MM.1S (cell line): ENCODE measurements at regions not wholly inside any gene's neighbourhood (a gene's known extent, or its start where the extent isn't known, plus 50 kb on each side); places are given as distances from the start of the nearest gene placed in this dataset.

Experiments
- DNase-seq: peaks from one replicate; pipeline ENCODE4 v3.0.0-alpha.2; 2015
- H2AFZ ChIP-seq: fragments of 300-600 bp; sonication (generic); 2 replicates; pipeline ENCODE4 v1.6.0; 2016; ENCODE audit warnings: antibody characterized with exemption, low read length
- H3F3A ChIP-seq: fragments of 300-600 bp; sonication (generic); 2 replicates; pipeline ENCODE4 v1.6.1; 2016; ENCODE audit warnings: mild to moderate bottlenecking, antibody characterized with exemption, low read length, moderate library complexity, mixed read lengths; ENCODE audit not compliant: insufficient read depth
- H3K27ac ChIP-seq: fragments of 300-600 bp; sonication (generic); 2 replicates; pipeline ENCODE4 v1.5.1; 2016; ENCODE audit warnings: mild to moderate bottlenecking, low read length
- H3K27me3 ChIP-seq: fragments of 300-600 bp; sonication (generic); replicated peaks from 2 replicates; pipeline ENCODE4 v1.6.0; 2016; ENCODE audit warnings: low read length; ENCODE audit not compliant: insufficient read depth
- H3K36me3 ChIP-seq: fragments of 300-600 bp; sonication (generic); replicated peaks from 2 replicates; pipeline ENCODE4 v1.6.1; 2016; ENCODE audit warnings: mild to moderate bottlenecking, low read length, mixed read lengths; ENCODE audit not compliant: insufficient read depth
- H3K4me1 ChIP-seq: fragments of 300-600 bp; sonication (generic); 2 replicates; pipeline ENCODE4 v1.6.1; 2016; ENCODE audit warnings: low read length, mixed read lengths
- H3K4me2 ChIP-seq: fragments of 300-600 bp; sonication (generic); 2 replicates; pipeline ENCODE4 v1.6.0; 2016; ENCODE audit warnings: low read depth, low read length
- H3K4me3 ChIP-seq: fragments of 300-600 bp; sonication (generic); 2 replicates; pipeline ENCODE4 v1.5.1; 2016; ENCODE audit warnings: low read length, mixed read lengths
- H3K79me2 ChIP-seq: fragments of 300-600 bp; sonication (generic); 2 replicates; pipeline ENCODE4 v1.6.1; 2016; ENCODE audit warnings: mixed run types, low read length, mixed read lengths
- H3K9ac ChIP-seq: fragments of 300-600 bp; sonication (generic); 2 replicates; pipeline ENCODE4 v1.6.1; 2016; ENCODE audit warnings: low read length, mixed read lengths
- H3K9me2 ChIP-seq: fragments of 300-600 bp; sonication (generic); replicated peaks from 2 replicates; pipeline ENCODE4 v1.6.1; 2016; ENCODE audit warnings: mild to moderate bottlenecking, low read length, mixed read lengths; ENCODE audit not compliant: insufficient read depth
- H3K9me3 ChIP-seq: fragments of 300-600 bp; sonication (generic); replicated peaks from 2 replicates; pipeline ENCODE4 v1.6.1; 2016; ENCODE audit warnings: mild to moderate bottlenecking, low read length, mixed read lengths; ENCODE audit not compliant: insufficient read depth
- H4K20me1 ChIP-seq: fragments of 300-600 bp; sonication (generic); 2 replicates; pipeline ENCODE4 v1.6.1; 2016; ENCODE audit warnings: mild to moderate bottlenecking, low read length, moderate library complexity, mixed read lengths; ENCODE audit not compliant: insufficient read depth
- EZH2 ChIP-seq: fragments of 300-600 bp; sonication (generic); optimal IDR thresholded peaks from 2 replicates; pipeline ENCODE3; 2017; ENCODE audit warnings: low read depth, mild to moderate bottlenecking, antibody characterized with exemption, low read length, mixed read lengths
- EZH2phosphoT487 ChIP-seq: fragments of 300-600 bp; sonication (generic); IDR thresholded peaks from 2 replicates; pipeline ENCODE4 v1.6.1; 2018; ENCODE audit warnings: antibody characterized with exemption, low read length
- TF ChIP-seq, protein P1 (sequence below): fragments of 300-600 bp; sonication (generic); IDR thresholded peaks from 2 replicates; pipeline ENCODE4 v1.5.1; 2016; ENCODE audit warnings: antibody characterized with exemption, low read length, mixed read lengths

DNA sequence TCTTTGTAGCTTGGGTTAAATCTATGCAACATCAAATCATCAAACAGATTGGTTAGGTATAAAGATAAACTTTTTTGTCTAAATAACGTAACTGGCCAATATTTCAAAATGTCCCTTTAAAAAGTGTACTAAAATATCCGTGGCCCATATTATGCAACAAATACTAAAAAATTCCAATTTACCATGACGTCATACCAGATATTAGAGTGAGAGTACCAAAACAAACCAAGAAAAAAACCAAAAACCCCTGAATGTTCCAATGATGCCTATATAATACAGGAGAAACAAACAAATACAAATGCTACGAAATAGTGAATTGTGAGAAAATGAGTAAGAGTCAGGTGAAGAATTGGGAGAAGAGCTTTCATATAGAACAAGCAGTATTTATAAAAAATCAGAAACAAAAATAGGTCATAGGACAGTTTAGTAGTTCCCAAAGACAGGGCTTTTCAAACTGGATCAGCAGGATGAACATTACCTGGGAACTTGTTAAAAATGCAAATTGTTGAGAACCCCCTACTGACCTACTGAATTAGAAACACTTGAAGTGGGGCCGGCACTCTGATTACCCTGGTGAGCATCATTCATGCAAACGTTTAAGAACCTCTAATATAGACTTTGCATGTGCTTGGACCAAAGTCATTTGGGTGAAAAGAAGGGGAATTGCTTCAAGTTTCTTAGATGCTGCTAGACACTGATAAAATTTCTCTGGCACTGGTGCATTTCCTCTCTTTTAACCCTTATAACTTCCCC, 753.7 kb downstream of the DSC3 start:
- Histone ChIP-seq H3K9ac (no peak overlapping the region), H3K27ac (no peak overlapping the region), H3K79me2 (no peaks in the 10 kb centered on the region), H3K36me3 (no peaks in the 10 kb centered on the region), H3K9me2 (no peaks in the 10 kb centered on the region), H2AFZ (no peak overlapping the region), H3K9me3 (no peaks in the 10 kb centered on the region), H3K4me2 (no peak overlapping the region), H3K4me3 (no peak overlapping the region), H3K27me3 (no peaks in the 10 kb centered on the region), H3F3A (no peaks in the 10 kb centered on the region), H4K20me1 (no peaks in the 10 kb centered on the region), H3K4me1 (no peaks in the 10 kb centered on the region)
- no peak for DNase-seq
- no peak for TF ChIP-seq EZH2phosphoT487
- no peak for TF ChIP-seq EZH2
- TF ChIP-seq, protein P1, sequence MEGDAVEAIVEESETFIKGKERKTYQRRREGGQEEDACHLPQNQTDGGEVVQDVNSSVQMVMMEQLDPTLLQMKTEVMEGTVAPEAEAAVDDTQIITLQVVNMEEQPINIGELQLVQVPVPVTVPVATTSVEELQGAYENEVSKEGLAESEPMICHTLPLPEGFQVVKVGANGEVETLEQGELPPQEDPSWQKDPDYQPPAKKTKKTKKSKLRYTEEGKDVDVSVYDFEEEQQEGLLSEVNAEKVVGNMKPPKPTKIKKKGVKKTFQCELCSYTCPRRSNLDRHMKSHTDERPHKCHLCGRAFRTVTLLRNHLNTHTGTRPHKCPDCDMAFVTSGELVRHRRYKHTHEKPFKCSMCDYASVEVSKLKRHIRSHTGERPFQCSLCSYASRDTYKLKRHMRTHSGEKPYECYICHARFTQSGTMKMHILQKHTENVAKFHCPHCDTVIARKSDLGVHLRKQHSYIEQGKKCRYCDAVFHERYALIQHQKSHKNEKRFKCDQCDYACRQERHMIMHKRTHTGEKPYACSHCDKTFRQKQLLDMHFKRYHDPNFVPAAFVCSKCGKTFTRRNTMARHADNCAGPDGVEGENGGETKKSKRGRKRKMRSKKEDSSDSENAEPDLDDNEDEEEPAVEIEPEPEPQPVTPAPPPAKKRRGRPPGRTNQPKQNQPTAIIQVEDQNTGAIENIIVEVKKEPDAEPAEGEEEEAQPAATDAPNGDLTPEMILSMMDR: no peak

DNA sequence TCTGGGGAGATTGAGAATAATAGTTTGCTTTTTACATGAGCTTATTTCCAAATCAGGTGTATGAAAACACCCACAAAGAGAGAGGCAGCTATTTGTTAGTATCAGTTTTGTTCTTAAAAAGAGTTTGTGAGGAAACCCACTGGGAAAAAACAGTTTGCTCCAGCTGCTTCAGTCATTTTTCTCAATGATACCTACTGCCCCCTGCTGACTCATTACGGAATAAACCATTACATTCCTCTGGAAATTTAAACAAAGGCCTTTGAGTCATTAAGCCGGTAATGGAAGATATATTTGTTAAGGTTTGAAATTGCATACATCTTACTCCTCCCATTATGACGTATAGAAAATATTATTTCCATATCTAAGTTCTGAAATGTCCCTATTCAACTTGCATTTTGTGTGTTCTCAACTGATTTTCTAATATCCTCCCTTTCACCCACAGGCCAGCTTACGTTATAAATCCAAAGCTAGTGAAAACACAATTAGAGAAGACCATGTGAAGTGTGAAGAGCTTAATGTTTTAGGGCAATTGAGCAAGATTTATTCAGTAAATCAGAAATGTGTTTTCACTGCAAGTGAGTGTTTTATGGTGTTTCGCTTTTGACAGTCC, 761.6 kb downstream of the DSC3 start:
- H3K27ac ChIP-seq: no peak overlapping the region
- no peaks in the 10 kb centered on the region for H3K27me3 ChIP-seq
- no peaks in the 10 kb centered on the region for H3K79me2 ChIP-seq
- no peaks in the 10 kb centered on the region for H3K9me3 ChIP-seq
- H4K20me1 ChIP-seq: no peaks in the 10 kb centered on the region
- no peaks in the 10 kb centered on the region for H3F3A ChIP-seq
- H3K36me3 ChIP-seq: no peaks in the 10 kb centered on the region
- TF ChIP-seq EZH2phosphoT487: no peak
- TF ChIP-seq, protein P1: peak; percentile 67
- H3K4me3 ChIP-seq: no peak overlapping the region
- H3K9ac ChIP-seq: no peak overlapping the region
- no peak overlapping the region for H2AFZ ChIP-seq
- no peaks in the 10 kb centered on the region for H3K4me1 ChIP-seq
- no peaks in the 10 kb centered on the region for H3K9me2 ChIP-seq
- peak; percentile 46 for DNase-seq
- H3K4me2 ChIP-seq: no peak overlapping the region

GRCh38 chr18:30280186-30280585, 762.4 kb downstream of the DSC3 start:
- no peaks in the 10 kb centered on the region for H3F3A ChIP-seq
- no peak overlapping the region for H3K4me3 ChIP-seq
- no peak overlapping the region for H2AFZ ChIP-seq
- no peaks in the 10 kb centered on the region for H3K27me3 ChIP-seq
- H3K4me1 ChIP-seq: no peaks in the 10 kb centered on the region
- no peak overlapping the region for H3K27ac ChIP-seq
- H3K79me2 ChIP-seq: no peaks in the 10 kb centered on the region
- H3K9me3 ChIP-seq: no peaks in the 10 kb centered on the region
- DNase-seq: no peak
- no peaks in the 10 kb centered on the region for H4K20me1 ChIP-seq
- H3K4me2 ChIP-seq: no peak overlapping the region
- H3K9me2 ChIP-seq: no peaks in the 10 kb centered on the region
- TF ChIP-seq EZH2phosphoT487: no peak
- TF ChIP-seq, protein P1: no peak
- TF ChIP-seq EZH2: no peak
- no peak overlapping the region for H3K9ac ChIP-seq
- no peaks in the 10 kb centered on the region for H3K36me3 ChIP-seq
